D341Med (cell line): ENCODE measurements at regions not wholly inside any gene's neighbourhood (a gene's known extent, or its start where the extent isn't known, plus 50 kb on each side); places are given as distances from the start of the nearest gene placed in this dataset.
"Not testable (repeated sequence)": the region's sequence is repeated elsewhere in the genome, so short reads cannot be mapped to it uniquely, and the experiment has no call there.

Experiments used
- DNase-seq: peaks from one replicate; pipeline ENCODE4 v3.0.0; 2012; ENCODE audit warnings: low spot score

- DNase-seq = no peak
Observed at GRCh38 chr12:25382311-25383106, 131.8 kb upstream of the KRAS start.

- no peak for DNase-seq
Observed at GRCh38 chr12:25377469-25378177, 126.9 kb upstream of the KRAS start.

- no peak for DNase-seq
Observed at GRCh38 chr12:25376985-25377384, 126.3 kb upstream of the KRAS start.

GRCh38 chr12:25376407-25376806 lies 125.7 kb upstream of the KRAS start:
- DNase-seq = no peak

GRCh38 chr12:25372969-25373817 lies 122.5 kb upstream of the KRAS start:
- no peak for DNase-seq

DNA sequence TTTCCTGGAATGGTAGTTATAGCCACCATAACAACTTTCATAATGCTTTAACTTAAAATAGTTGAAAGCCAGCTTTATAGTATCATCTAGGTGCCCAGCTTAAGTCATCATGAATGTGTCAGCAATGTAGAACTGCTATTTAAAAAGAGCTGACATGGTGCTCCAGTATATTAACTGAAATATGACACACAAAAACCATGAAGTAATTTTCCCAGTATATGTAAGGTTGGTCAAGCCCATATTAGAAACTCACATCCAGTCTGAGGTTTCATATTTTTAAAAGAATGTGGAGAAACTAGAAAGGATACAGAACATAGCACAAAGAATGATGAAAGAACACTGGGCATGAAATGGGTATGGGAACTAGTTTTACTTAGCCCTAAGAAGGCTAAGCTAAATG lies 121.3 kb upstream of the KRAS start:
- DNase-seq = no peak

GRCh38 chr12:25368557-25368956 lies 117.8 kb upstream of the KRAS start:
- DNase-seq = no peak

- DNase-seq = no peak
Observed at GRCh38 chr12:25366122-25366521, 115.4 kb upstream of the KRAS start.

GRCh38 chr12:25365340-25365730 lies 114.6 kb upstream of the KRAS start:
- DNase-seq = no peak

DNA sequence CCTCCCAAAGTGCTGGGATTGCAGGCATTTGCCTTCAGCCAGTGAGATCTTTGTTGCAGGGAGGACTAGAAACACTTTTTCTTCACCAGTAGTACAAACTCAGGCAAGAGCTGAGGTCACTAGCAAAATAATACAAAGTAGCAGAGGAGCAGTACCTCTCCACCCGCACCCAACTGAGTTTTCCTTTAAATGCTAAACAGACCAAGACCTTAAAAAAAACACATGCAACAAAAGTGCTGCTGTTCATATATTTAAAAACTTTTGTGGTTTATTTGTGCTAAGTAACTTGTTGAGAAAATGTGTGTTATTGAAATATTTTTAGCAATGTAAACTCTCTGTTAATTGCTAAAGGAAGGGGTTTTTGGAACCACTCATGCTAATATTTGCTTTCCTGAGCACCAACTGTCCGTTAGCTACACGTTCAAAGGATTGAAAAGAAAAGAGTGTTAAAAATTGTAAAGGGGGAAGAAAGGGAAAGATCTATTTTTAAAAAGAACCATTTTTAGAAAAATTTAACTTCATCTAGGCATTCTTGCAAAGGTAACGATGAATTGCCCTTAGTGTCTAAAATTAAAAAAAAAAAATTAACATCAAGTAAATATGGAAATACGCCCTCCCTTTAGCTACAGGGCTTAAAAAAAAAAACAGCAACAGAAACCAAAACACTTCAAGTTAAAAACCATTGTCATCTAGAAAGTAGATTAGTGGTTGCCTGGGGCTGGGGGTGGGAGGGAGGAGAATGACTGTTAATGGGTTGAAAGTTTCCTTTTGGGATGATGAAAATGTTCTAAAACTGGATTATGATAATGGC lies 114.0 kb upstream of the KRAS start:
- no peak for DNase-seq

DNA sequence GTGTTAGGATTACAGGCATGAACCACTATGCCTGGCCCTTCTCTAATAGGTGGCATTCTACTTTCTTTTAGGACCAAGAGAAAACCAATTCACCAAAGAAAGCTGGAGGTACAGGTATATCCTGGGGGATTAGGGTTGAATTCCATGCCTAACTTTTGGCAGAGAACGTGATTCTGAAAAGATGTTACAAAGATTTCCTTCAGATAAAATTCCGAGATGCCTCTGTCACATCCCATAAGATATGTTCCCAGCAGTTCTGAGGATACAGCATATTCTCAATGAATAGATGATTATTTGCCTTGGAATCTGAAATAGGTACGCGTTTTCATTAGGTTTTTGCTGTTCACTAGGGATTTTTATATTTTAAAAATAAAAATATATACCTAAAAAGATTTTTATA lies 111.9 kb upstream of the KRAS start:
- no peak for DNase-seq

- no peak for DNase-seq
Observed at GRCh38 chr12:25361511-25361910, 110.8 kb upstream of the KRAS start.

- no peak for DNase-seq
Observed at GRCh38 chr12:25357595-25357994, 106.9 kb upstream of the KRAS start.

- not testable (repeated sequence) for DNase-seq
Observed at GRCh38 chr12:25352942-25353341, 102.2 kb upstream of the KRAS start.

GRCh38 chr12:25352083-25352918 lies 101.6 kb upstream of the KRAS start:
- DNase-seq = no peak

DNA sequence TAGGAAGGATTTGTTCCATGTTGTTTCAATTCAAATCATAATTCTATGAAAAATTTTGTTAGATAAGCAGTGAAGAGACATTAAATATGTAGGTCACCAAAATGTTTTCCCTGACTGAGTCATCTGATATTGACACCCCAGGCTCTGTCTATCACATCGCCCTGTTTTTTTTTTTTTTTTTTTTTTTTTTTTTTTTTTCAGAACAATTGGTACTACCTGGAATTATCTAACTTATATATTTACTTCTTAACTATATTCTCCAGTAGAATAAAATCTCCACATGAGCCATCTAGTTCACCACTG lies 97.8 kb upstream of the KRAS start:
- DNase-seq = no peak

DNA sequence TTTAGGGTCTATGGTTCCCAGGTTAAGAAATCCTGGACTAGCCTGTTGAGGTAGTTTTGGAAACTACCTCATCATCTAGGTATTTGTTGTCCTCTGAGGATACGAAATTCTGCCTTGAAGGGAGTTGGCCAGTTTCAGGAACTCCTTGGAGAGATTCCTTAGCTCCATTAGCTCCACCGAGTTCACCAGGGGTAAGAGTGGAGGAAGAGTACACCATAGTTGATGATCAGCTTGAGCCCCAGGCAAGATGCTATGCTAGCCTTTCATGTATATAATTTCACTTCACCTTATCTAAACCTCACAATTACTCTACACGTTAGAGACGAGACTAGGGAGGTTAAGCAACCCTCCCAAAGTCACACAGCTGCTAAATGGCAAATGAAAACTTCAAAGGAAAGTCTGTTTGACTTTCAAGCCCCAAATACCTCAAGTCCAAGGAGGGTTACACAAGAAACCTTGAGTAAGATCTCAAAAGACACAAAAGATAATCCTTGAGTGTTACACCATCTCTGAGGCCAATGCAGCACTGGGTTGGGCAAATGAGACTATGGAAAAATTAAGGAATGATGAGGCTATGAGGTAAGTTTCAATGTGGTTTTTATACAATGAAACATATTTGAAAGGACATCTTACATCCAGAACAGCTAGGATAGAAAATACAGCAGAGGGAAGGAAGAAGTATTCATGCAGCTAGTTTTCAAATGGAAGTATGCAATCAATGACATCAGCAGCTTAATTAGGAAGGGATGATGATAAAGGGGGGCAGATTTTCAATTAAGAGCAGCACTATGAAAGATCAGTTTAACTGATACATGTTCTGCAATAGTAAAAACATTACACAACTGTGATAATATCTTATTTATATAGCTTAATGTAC lies 97.2 kb upstream of the KRAS start:
- DNase-seq = no peak

DNA sequence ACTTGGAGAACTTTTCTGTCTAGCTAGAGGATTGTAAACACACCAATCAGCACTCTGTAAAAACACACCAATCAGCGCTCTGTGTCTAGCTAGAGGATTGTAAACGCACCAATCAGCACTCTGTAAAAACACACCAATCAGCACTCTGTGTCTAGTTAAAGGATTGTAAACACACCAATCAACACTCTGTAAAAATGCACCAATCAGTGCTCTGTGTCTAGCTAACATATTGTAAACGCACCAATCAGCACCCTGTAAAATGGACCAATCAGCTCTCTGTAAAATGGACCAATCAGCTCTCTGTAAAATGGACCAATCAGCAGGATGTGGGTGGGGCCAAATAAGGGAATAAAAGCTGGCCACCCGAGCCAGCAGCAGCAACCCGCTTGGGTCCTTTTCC lies 91.1 kb upstream of the KRAS start:
- DNase-seq = not testable (repeated sequence)

GRCh38 chr12:25337916-25338315 lies 87.2 kb upstream of the KRAS start:
- no peak for DNase-seq

DNA sequence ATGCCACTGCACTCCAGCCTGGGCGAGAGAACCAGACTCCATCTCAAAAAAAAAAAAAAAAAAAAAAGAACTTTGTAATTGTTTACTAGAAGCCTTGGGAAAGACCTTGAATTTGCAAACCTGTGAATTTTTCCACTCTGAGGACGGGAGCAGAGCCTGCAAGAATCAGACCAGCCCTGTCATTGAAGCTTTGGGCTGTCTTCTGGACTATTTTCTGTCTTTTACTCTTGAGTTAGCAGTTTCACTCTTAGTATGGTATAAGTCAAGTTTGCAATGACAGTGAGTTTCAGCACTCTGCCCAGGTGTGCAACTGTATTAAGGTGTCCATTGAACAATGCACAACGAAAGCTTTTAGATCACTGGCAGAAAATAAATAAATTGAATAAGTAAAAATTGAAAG lies 81.4 kb upstream of the KRAS start:
- DNase-seq = no peak
